ENCODE measurements at regions not wholly inside any gene's neighbourhood (a gene's known extent, or its start where the extent isn't known, plus 50 kb on each side); places are given as distances from the start of the nearest gene placed in this dataset.

- no peaks in the 10 kb centered on the region for H3K79me1 ChIP-seq (ENCODE audit: low read depth, low read length)
- no peak overlapping the region for H3K14ac ChIP-seq (ENCODE audit: insufficient read length)
- 77% methylated on average over 2 of the region's 2 CpGs; no CpG with 5 or more reads in 1 of the 2 experiments for WGBS, 2 experiments (ENCODE audit: extremely low coverage in 1 of 2, insufficient coverage in 1 of 2, insufficient read length in 1 of 2, insufficient replicate concordance in 2 of 2, low coverage in 1 of 2, low lambda C conversion rate in 2 of 2, missing lambda C conversion rate in 1 of 2)
- DNase-seq (ENCODE audit: low read depth in 1 of 2, low spot score in 2 of 2) (peak in 1 of 2 experiments; percentile 75), FAIRE-seq (peak; percentile 85)
- CTCF ChIA-PET (ENCODE audit: partially characterized antibody): interaction anchor here (0.6 to 3.6 kb wide), 6 partner anchors 10 to 1953 kb away, joined by 3 to 13 read pairs (median 6); partner anchors contain the start of gene IL6
- POLR2A ChIA-PET (ENCODE audit: partially characterized antibody): interaction anchor here (0.9 to 1.2 kb wide), 2 partner anchors 11 to 107 kb away, joined by 3 to 4 read pairs; no protein-coding TSS in a partner anchor
- no peak overlapping the region for H3K4me3 ChIP-seq (ENCODE audit: extremely low read depth in 1 of 4, insufficient read depth in 2 of 4, low read depth in 3 of 4, low read length in 4 of 4)
- H3K18ac ChIP-seq (ENCODE audit: extremely low read depth, low read length): peak overlapping the region; percentile 52; the same call in 1 of the 2 replicates
- H3K56ac ChIP-seq (replicated peaks; ENCODE audit: insufficient read length, low read depth, low read length): no peak overlapping the region
- H3K27me3 ChIP-seq (replicated peaks in 1 of 4; ENCODE audit: control insufficient read depth in 3 of 4, extremely low read depth in 1 of 4, insufficient read depth in 3 of 4, low read length in 3 of 4): no peaks in the 10 kb centered on the region
- H2BK20ac ChIP-seq (ENCODE audit: low read length): peak overlapping the region; percentile 4; the same call in 1 of the 2 replicates
- H3K79me2 ChIP-seq (ENCODE audit: control insufficient read depth in 1 of 2, insufficient read depth in 2 of 2, low read length in 2 of 2): no peaks in the 10 kb centered on the region; a peak in 1 of 4 replicates
- H3K4me1 ChIP-seq (replicated peaks in 1 of 4; ENCODE audit: control insufficient read depth in 3 of 4, insufficient read depth in 4 of 4, low read length in 3 of 4): peaks cover 5 to 20% (median 14%) of the 10 kb centered on the region in 4 experiments
- H3K27ac ChIP-seq (ENCODE audit: low read depth, low read length): peak overlapping the region; percentile 26; the same call in 1 of the 2 replicates
- H3K4ac ChIP-seq (replicated peaks; ENCODE audit: insufficient read length, low read depth, low read length): peak overlapping the region; percentile 46
- H2BK5ac ChIP-seq (ENCODE audit: low read depth, low read length): peak overlapping the region; percentile 82; the same call in 1 of the 2 replicates
- peak overlapping the region; percentile 17 to 57; a peak in 3 of 4 replicates for H3K4me2 ChIP-seq (ENCODE audit: insufficient read depth in 1 of 2, low read depth in 2 of 2, low read length in 2 of 2)
- no peak overlapping the region for H2BK15ac ChIP-seq (ENCODE audit: low read length)
- no peak overlapping the region for H2AFZ ChIP-seq (ENCODE audit: low read length)
- no peaks in the 10 kb centered on the region for H4K20me1 ChIP-seq (replicated peaks in 1 of 2; ENCODE audit: control insufficient read depth in 1 of 2, insufficient read depth in 2 of 2, low read length in 2 of 2)
- H3K9ac ChIP-seq (replicated peaks in 1 of 4; ENCODE audit: extremely low read depth in 1 of 4, low read depth in 3 of 4, low read length in 3 of 4): no peak overlapping the region
- peak overlapping the region; percentile 41 for H2BK120ac ChIP-seq (replicated peaks; ENCODE audit: low read depth, low read length)
- peak overlapping the region; percentile 8 for H4K5ac ChIP-seq (ENCODE audit: insufficient read length, low read depth, low read length)
- no peak overlapping the region for H4K8ac ChIP-seq (ENCODE audit: extremely low read depth, insufficient read depth, low read length)
- no peaks in the 10 kb centered on the region; a peak in 1 of 4 replicates for H3K9me3 ChIP-seq (ENCODE audit: insufficient read depth in 2 of 2, low read depth in 1 of 2, low read length in 1 of 2)
- no peak overlapping the region for H3K23ac ChIP-seq (ENCODE audit: insufficient read length)
- H2BK12ac ChIP-seq (ENCODE audit: low read depth, low read length): peak overlapping the region; percentile 80; the same call in 1 of the 2 replicates
- H3K36me3 ChIP-seq (ENCODE audit: control insufficient read depth in 2 of 4, insufficient read depth in 4 of 4, low read length in 3 of 4): no peaks in the 10 kb centered on the region
- 0 out of 2 replicates have a peak overlapping the region, but pooled peaks have one; percentile 7 for H2AK5ac ChIP-seq (ENCODE audit: low read depth, low read length)
- H4K91ac ChIP-seq (replicated peaks; ENCODE audit: insufficient read length, low read length): peak overlapping the region; percentile 58
- H3K23me2 ChIP-seq (ENCODE audit: low read depth, low read length): peaks cover 2% of the 10 kb centered on the region; the same call in 1 of the 2 replicates
- TF ChIP-seq KDM5A (IDR thresholded peaks at IDR 0.05; ENCODE audit: low read length) (no peak), CTBP2 (IDR thresholded peaks at IDR 0.05; ENCODE audit: borderline replicate concordance, insufficient read depth, insufficient read length, low read length) (no peak)
These were observed 59.3 kb upstream of the IL6 start for GRCh38 chr7:22667562-22668239.
